NCI-H2196 (cell line): ENCODE measurements at regions not wholly inside any gene's neighbourhood (a gene's known extent, or its start where the extent isn't known, plus 50 kb on each side); places are given as distances from the start of the nearest gene placed in this dataset.
"Not testable (repeated sequence)": the region's sequence is repeated elsewhere in the genome, so short reads cannot be mapped to it uniquely, and the experiment has no call there.

Source experiments
- DNase-seq: peaks from one replicate; lab custom pipeline; 2025; ENCODE audit not compliant: unreplicated experiment; lab: John Stamatoyannopoulos, UW

GRCh38 chr2:203626952-203627681 is 79.3 kb upstream of the CD28 start:
- no peak for DNase-seq

GRCh38 chr2:203629699-203630098 is 76.7 kb upstream of the CD28 start:
- no peak for DNase-seq

GRCh38 chr2:203631068-203631757 is 75.2 kb upstream of the CD28 start:
- DNase-seq, result no peak

GRCh38 chr2:203636588-203637470 is 69.6 kb upstream of the CD28 start:
- no peak for DNase-seq

- DNase-seq, result no peak
Measured at GRCh38 chr2:203637471-203638167, 68.8 kb upstream of the CD28 start.

- not testable (repeated sequence) for DNase-seq
Measured at GRCh38 chr2:203641865-203642264, 64.6 kb upstream of the CD28 start.

- DNase-seq, result not testable (repeated sequence)
Measured at GRCh38 chr2:203642841-203643240, 63.6 kb upstream of the CD28 start.

GRCh38 chr2:203645831-203646230 is 60.6 kb upstream of the CD28 start:
- no peak for DNase-seq

GRCh38 chr2:203646266-203646864 is 60.1 kb upstream of the CD28 start:
- DNase-seq, result no peak

GRCh38 chr2:203646961-203647360 is 59.5 kb upstream of the CD28 start:
- no peak for DNase-seq

GRCh38 chr2:203647579-203647978 is 58.9 kb upstream of the CD28 start:
- DNase-seq, result no peak

- peak; percentile 45 for DNase-seq
Measured at GRCh38 chr2:203648273-203648672, 58.2 kb upstream of the CD28 start.

- no peak for DNase-seq
Measured at GRCh38 chr2:203649176-203649814, 57.1 kb upstream of the CD28 start.

- DNase-seq, result peak; percentile 58
Measured at GRCh38 chr2:203650860-203651613, 55.4 kb upstream of the CD28 start.

GRCh38 chr2:203651621-203652020 is 54.8 kb upstream of the CD28 start:
- no peak for DNase-seq

- DNase-seq, result no peak
Measured at GRCh38 chr2:203654826-203655225, 51.6 kb upstream of the CD28 start.

GRCh38 chr2:203656522-203657287 is 49.7 kb upstream of the CD28 start:
- DNase-seq, result no peak
